GM21381 (cell line): ENCODE measurements at regions not wholly inside any gene's neighbourhood (a gene's known extent, or its start where the extent isn't known, plus 50 kb on each side); places are given as distances from the start of the nearest gene placed in this dataset.

Source experiments
- ATAC-seq: cut with Tn5 transposase; IDR thresholded peaks from one replicate; pipeline ENCODE4 v1.9.1; 2021; ENCODE audit warnings: mild to moderate bottlenecking, moderate library complexity; ENCODE audit not compliant: unreplicated experiment

DNA sequence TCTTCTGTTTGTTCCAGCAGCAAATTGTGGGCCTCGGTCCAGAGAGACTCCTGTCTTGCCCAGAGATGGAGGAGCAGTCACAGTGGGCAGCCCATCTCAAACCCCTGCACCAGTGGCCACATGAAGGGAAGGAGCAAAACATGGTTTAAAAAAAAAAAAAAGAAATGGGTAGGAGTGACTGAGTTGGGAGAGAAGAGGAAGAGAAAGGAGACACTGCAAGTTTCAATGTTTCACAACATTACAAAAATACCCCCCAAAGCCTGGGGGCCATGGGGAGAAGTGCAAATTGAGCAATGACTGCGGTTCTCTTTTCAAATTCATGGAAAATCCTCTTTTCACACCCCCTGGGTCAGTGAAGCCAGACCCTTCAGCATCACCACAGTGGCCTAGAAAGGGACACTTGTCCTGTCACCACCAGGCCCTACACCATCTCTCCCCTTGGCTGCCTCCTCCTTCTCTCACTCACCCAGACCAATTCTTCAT, 117.1 kb downstream of the ZFP36L2 start:
- no peak for ATAC-seq

DNA sequence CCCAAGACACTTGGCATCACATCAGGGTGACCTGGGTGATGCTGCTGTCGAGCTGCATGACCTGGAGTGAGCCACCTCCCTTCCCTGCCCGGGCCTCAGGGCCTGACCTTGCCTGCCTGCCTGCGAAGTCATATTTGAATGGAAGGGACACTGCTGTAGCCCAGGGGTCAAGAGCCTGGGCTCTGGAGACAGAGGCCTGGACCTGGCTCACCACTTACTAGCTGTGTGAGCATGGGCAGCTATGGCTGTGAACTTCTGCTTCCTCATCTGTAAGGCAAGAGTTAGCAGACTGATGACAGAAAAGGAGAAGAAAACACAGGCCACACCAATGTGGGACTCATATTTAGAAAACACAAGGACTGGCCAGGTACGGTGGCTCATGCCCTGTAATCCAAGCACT, 118.7 kb downstream of the ZFP36L2 start:
- ATAC-seq, result no peak

DNA sequence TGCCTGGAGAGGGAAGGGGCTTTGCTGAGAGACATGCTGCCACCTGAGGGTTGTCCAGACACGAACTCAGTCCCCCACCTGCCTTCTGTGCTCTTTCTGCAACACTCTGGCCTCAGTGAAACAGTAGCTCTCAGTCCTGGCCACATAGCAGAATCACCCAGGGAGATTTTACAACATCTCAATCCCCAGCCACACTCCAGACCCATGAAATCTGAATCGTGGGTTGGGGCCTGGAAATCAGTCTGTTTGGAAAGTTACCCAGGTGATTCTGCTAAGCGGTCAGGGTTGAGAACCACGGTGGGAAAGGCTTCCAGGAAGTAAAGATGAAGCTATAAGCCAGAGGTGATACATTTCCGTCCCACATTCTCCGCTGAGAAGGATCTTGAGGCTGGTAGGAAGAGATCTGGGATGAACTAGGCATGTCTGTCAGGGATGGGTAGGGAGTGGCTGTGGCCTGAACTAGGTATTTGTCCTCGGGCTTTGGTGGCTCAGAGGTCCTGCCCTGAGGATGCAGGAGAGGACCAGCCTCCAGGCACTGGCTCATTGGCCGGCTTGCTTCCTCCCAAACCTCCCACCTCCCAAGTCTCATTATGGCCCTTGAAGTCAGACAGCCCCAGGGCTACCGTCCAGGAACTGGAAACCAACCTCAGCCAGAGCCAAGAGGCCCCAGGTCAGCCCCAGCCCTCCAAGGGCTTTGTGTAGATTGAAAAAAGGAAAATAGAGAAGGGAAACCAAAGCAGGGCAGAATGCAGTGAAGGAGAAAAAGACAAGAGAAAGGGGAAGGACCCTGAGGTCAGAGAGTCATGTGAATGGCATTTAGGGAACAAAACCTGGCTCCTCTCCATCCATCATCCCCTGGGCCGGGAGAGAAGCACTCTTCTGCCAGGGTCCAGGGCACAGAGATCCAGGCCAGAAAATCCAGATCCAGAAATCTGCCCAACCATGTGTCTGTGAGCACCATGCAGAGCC, 119.6 kb downstream of the ZFP36L2 start:
- no peak for ATAC-seq

GRCh38 chr2:43105586-43106558, 120.5 kb downstream of the ZFP36L2 start:
- ATAC-seq, result peak; percentile 53

GRCh38 chr2:43104763-43105162, 121.6 kb downstream of the ZFP36L2 start:
- no peak for ATAC-seq

GRCh38 chr2:43104106-43104505, 122.3 kb downstream of the ZFP36L2 start:
- ATAC-seq, result no peak

DNA sequence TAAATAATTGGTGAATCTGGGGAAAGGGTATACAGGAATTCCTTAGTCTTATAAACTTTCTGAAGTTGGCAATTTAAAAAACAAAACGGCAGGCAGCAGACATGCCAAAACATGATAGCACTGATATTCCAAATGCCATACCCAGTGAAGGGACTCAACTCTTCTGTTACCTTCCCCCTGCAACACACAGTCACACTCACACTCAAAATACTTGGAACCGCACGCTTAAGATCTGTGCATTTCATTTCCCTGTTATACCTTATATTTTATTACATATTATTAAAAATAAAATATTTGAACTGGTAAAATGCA, 123.4 kb downstream of the ZFP36L2 start:
- ATAC-seq, result no peak

GRCh38 chr2:43102366-43103092, 123.9 kb downstream of the ZFP36L2 start:
- no peak for ATAC-seq

DNA sequence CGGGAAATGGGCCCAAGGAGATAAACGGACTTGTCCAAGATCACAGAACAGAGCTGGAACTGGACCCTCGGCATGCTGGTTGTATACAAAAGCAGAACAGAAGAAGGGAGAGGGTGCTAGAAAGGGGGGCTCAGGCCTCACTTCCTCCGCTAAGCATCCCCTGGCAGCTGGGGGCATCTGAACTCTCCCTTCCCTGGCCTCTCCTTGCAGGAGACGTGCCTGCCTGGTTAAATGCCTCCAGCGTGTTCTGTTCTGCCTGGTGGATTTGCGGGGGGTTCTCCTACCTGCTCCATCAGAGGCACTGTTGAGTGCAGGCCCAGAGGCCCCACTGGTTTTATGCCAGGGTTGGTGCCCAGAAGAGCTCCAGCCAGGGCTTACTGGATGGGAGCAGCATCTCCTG, 124.7 kb downstream of the ZFP36L2 start:
- no peak for ATAC-seq

DNA sequence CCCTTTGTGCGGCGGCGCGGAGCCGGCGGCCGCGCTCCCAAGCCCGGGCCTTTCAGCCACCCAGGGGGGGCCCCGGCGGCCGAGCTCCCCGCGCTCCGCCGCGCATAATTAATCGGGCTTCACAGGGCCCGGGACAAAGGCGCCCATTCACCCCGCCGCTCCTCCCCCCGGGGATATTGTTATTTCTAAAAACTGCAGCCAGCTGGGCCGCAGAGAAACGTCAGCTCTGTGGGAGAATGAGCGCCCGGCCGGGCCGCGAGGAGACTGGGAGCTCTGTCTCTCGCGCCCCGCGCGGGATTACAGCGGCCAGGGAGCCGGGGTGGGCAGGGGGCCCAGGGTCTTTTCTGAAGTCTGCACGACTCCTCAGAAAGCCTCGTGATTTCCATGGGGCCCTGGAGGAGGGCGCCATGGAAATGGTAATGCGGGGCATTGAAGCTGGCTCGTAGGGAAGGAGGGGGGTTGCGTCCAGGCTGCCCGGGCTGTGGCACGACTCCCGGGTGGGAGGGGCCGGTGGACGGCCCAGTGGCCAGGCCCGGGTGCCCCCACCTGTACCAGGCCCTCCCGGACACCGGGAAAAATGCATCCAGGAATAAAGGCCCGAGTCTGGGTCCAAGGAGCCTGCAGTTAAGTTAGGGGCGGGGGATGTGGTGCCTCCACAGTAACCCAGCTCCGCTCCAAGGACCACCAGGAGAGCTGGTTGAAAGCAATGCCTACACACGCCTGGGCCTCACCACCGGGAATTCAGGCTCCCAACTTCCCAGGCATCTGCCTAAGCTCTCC, 125.3 kb downstream of the ZFP36L2 start:
- no peak for ATAC-seq

GRCh38 chr2:43100362-43100882, 126.0 kb downstream of the ZFP36L2 start:
- ATAC-seq, result no peak

DNA sequence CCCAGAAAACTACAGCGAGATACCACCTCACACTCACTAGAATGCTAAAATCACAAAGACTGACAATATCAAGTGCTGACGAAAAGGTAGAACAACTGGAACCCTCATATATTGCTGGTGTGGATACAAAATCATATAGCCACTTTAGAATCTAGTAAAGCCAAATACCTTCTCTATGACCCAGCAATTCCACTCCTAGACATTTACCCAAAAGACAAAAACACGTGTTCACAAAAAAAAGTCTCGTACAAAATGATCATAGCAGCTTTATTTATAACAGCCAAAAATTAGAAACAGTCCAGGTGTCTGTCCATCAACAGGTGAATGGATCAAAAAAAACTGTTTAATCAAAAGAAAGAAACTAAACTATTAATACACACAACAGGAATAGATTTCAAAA, 126.6 kb downstream of the ZFP36L2 start:
- no peak for ATAC-seq

GRCh38 chr2:43098539-43098938, 127.9 kb downstream of the ZFP36L2 start:
- ATAC-seq, result no peak

DNA sequence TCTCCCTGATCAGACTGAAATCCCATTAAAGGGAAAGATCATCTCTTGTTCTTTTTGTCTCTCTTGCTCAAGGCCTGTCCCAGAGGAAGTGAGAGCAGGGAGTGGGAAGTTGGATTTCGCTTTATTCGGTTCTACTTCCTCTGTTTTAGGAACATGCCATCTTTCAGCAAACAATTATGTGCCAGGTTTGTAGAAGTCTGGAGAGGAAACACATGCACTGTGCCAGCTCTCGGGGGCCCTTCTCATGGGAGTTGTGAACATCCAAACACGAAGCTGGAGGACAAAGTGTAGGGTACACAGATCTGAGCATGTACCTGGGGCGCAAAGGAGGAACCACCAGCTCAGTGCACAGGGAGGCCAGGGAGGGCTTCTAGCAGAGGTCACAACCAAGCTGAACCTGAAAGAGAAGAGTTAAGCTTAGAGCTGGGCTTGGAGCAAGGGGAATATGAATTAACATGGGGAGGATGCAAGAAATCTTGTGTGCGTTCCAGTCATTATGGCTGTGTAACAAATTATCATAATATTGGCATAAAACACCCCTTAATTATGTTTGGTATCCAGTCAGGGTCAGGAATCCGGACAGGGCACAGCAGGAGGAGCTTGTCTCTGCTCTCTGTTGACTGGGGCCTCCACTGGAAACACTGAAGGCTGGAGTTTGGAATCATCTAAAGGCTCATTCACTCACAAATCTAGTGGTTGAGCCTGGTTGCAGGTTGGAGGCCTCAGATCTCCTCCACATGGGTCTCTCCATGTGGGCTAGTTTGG, 128.6 kb downstream of the ZFP36L2 start:
- ATAC-seq, result no peak

- no peak for ATAC-seq
Measured at GRCh38 chr2:43095533-43096295, 130.7 kb downstream of the ZFP36L2 start.

DNA sequence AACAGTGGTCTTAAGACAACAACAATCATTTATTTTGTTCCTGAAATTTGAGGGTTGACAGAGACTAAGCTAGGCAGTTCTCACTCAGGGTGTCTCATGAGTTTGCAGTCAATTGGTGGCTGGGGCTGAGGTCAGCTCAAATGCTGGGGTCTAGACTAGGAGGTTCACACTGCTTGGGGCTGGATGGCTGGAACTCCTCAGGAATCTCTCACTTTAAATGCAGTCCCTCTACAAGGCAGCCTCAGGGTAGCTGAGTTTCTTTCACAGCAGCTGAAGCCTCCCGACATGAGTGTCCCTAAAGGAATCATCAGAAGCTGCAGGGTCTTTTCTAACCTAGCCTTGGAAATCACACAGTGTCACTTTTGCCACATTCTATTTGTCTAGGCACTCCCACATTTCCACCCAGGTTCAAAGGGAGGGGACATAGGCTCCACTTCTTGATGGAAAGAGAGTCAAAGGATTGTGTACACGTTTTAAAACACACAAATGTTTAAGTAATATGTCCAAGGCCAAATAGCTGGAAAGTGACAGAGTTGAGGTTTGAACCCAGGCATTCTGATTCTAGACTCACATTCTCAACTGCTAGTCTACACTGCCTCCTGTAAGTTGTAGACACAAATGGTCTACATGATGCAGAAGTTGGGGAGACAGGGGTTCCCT, 133.8 kb downstream of the ZFP36L2 start:
- no peak for ATAC-seq

GRCh38 chr2:43090317-43090716, 136.1 kb downstream of the ZFP36L2 start:
- ATAC-seq, result no peak
